ENCODE measurements at regions not wholly inside any gene's neighbourhood (a gene's known extent, or its start where the extent isn't known, plus 50 kb on each side); places are given as distances from the start of the nearest gene placed in this dataset.

- DNase-seq: no peak
These were observed 51.5 kb downstream of the IRAG1 start for GRCh38 chr11:10641912-10642697.

- no peak for DNase-seq
These were observed 52.2 kb downstream of the IRAG1 start for GRCh38 chr11:10641177-10641911.

GRCh38 chr11:10640308-10640707 is 53.2 kb downstream of the IRAG1 start:
- no peak for DNase-seq

GRCh38 chr11:10639350-10639749 is 54.2 kb downstream of the IRAG1 start:
- no peak for DNase-seq

GRCh38 chr11:10638316-10638925 is 55.1 kb downstream of the IRAG1 start:
- DNase-seq: no peak

- DNase-seq: no peak
These were observed 55.8 kb downstream of the IRAG1 start for GRCh38 chr11:10637731-10638151.

- no peak for DNase-seq
These were observed 59.1 kb downstream of the IRAG1 start for GRCh38 chr11:10634407-10634806.

- DNase-seq: no peak
These were observed 60.3 kb downstream of the IRAG1 start for GRCh38 chr11:10633261-10633660.

GRCh38 chr11:10632483-10632882 is 61.1 kb downstream of the IRAG1 start:
- DNase-seq: no peak

GRCh38 chr11:10631761-10632160 is 61.8 kb downstream of the IRAG1 start:
- no peak for DNase-seq

GRCh38 chr11:10629411-10630002 is 61.0 kb upstream of the LYVE1 start:
- no peak for DNase-seq

GRCh38 chr11:10628508-10629236 is 60.2 kb upstream of the LYVE1 start:
- DNase-seq: no peak

GRCh38 chr11:10627816-10628215 is 59.4 kb upstream of the LYVE1 start:
- DNase-seq: no peak

- no peak for DNase-seq
These were observed 58.8 kb upstream of the LYVE1 start for GRCh38 chr11:10627291-10627690.

- DNase-seq: no peak
These were observed 57.5 kb upstream of the LYVE1 start for GRCh38 chr11:10625982-10626311.

GRCh38 chr11:10625281-10625981 is 57.0 kb upstream of the LYVE1 start:
- DNase-seq: no peak

- DNase-seq: peak; percentile 37
These were observed 55.6 kb upstream of the LYVE1 start for GRCh38 chr11:10623797-10624761.

GRCh38 chr11:10622957-10623791 is 54.7 kb upstream of the LYVE1 start:
- no peak for DNase-seq

GRCh38 chr11:10622108-10622507 is 53.6 kb upstream of the LYVE1 start:
- no peak for DNase-seq

GRCh38 chr11:10619131-10619680 is 50.7 kb upstream of the LYVE1 start:
- no peak for DNase-seq
